Amygdala (tissue), 56 donors: ENCODE measurements at regions not wholly inside any gene's neighbourhood (a gene's known extent, or its start where the extent isn't known, plus 50 kb on each side); places are given as distances from the start of the nearest gene placed in this dataset.
"Not testable (repeated sequence)": the region's sequence is repeated elsewhere in the genome, so short reads cannot be mapped to it uniquely, and the experiment has no call there.

Experiments
- DNase-seq, 56 donors: peaks; one replicate each; lab custom pipeline; 2025; lab: John Stamatoyannopoulos, UW

GRCh38 chr4:79223993-79224776 is 101.7 kb downstream of the NAA11 start:
- DNase-seq: no peak

GRCh38 chr4:79217025-79217424 is 108.8 kb downstream of the NAA11 start:
- no peak for DNase-seq

DNA sequence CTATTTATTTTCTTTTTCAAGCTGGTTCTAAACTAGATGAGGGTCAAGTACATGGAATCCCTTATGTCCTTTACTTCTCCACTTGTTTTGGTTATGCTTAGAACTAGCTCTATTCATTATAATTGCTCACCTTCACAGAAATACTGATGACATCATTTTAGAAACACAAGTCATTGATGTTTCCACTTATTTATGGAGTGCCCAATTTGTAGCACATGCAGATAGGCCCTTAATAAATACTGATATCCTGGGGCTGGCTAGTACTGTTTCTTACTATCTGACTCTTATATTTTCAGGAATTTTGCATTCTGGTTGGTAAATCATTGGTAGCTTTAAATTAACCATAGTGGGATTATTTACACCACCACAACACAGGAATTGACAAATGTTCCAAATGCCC is 112.2 kb downstream of the NAA11 start:
- DNase-seq: no peak

- DNase-seq: no peak
Measured at GRCh38 chr4:79213010-79213409, 112.9 kb downstream of the NAA11 start.

DNA sequence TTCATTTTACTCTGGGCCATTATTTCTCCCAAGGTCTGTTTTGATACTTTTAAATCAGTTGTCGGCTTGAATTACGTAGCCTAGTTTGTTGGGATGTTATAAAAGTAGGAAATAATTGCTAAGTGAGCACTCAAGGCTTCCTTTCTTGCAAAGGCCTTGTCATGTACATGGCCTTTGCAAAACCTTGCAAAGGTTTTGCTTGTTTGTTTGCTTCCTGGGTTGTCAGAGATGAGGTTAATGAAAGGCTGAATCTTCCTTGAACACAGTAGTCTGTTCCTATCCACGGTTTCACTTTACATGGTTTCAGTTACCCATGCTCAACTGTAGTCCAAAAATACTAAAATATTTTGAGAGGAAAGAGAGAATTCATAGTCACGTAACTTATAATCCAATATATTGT is 113.5 kb downstream of the NAA11 start:
- DNase-seq: no peak

- DNase-seq: no peak
Measured at GRCh38 chr4:79211490-79211889, 114.4 kb downstream of the NAA11 start.

- no peak for DNase-seq
Measured at GRCh38 chr4:79210636-79211049, 115.2 kb downstream of the NAA11 start.

- no peak for DNase-seq
Measured at GRCh38 chr4:79209822-79210635, 115.8 kb downstream of the NAA11 start.

DNA sequence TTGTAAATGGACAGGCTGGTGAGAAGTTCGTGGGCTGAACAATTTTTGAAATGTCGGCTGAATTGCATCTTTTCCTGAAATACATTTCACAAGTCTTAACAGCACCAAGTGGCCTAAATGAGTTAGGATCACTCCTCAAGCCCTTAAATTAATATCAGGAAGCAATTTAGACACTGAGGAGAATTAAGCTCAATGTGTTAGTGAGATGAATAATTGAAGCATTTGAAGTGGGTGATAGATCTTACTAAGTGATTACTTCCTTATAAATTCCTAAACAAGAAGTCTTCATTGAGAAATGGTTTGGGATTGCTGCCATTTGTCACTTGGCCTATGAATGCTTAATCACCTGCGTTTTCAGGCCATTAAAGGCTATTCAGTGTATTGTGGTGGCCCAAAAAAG is 116.8 kb downstream of the NAA11 start:
- DNase-seq: no peak

DNA sequence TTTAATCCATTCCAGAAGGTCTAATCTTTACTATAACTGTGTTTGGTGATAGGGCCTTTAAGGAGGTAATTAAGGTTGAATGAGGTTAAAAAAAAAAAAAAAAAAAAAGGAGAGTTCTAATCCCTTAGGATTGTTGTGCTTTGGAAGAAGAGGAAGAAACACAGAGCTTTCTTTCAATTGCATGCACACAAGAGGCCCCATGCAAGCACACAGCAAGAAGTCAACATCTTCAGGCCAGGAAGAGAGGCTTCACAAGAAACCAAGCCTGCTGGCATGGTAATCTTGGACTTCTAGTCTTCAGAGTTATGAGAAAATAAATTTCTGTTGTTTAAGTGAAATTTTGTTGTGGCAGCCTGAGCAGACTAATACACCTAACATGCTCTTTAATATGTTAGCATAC is 118.6 kb downstream of the NAA11 start:
- DNase-seq: no peak

DNA sequence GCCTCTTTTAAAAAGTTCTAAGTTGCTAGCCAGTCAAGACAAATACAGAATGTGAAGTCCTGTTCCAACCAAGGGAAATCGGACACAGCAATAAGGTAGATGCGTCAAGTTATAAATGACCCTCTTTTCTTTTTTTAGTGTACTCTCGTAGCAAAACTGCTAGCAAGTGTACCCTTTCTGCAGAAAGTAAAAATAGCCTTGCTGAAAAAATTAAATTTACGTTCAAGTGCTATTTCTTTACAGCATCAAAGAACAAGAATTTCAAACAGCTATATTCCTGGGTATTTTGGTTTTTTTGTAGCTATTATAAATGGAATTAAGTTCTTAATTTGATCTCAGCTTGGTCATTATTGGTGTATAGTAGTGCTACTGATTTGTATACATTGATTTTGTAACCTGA is 119.2 kb downstream of the NAA11 start:
- DNase-seq: no peak

- no peak for DNase-seq
Measured at GRCh38 chr4:79205121-79205520, 120.7 kb downstream of the NAA11 start.

DNA sequence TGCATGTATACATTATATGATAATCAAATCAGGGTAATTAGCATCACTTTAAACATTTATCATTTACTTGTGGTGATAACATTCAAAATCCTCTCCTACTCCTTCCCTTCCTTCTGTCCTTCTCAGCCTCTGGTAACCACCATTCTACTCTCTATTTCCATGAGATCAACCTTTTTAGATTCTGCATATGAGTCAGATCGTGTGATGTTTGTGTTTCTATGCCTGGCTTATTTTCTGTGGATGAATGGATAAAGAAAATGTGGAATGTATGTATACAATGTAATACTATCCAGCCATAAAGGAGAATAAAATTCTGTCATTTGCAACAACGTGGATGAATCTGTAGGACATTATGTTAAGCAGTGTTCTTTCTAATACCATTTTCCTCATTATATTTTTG is 123.9 kb downstream of the NAA11 start:
- no peak for DNase-seq

DNA sequence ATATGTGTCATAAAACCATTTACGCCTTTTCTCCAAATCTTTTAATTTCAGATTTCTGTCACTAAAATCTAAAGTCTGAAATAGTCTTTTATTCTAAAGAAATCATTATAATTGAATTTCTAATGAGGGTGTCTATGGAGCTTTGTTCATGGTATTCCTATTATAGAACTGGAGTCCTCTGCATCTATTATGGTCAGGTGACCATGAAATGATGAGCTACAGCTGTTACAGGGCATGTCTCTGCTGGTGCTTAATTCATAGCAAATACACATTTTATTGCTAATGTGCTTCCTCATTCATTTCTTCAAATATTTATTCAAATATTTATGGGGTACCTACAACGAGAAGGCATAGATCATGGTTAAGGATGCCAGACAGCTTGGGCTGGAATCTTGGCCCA is 126.1 kb downstream of the NAA11 start:
- DNase-seq: no peak

GRCh38 chr4:79198951-79199587 is 126.8 kb downstream of the NAA11 start:
- DNase-seq: no peak

GRCh38 chr4:79197275-79198009 is 128.4 kb downstream of the NAA11 start:
- DNase-seq: no peak

DNA sequence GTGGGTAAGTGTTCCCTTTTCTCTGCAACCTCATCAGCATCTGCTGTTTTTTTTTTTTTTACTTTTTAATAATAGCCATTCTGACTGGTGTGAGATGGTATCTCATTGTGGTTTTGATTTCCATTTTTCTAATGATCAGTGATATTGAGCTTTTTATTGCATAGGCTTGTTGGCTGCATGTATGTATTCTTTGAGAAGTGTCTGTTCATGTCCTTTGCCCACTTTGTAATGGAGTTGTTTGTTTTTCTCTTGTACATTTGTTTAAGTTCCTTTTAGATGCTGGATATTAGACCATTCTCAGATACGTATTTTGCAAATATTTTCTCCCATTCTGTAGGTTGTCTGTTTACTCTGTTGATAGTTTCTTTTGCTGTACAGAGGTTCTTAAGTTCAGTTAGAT is 134.6 kb downstream of the NAA11 start:
- DNase-seq: not testable (repeated sequence)

GRCh38 chr4:79185526-79186045 is 140.3 kb downstream of the NAA11 start:
- DNase-seq: no peak

GRCh38 chr4:79184476-79184875 is 141.4 kb downstream of the NAA11 start:
- no peak for DNase-seq

- no peak for DNase-seq
Measured at GRCh38 chr4:79182209-79182608, 143.7 kb downstream of the NAA11 start.

DNA sequence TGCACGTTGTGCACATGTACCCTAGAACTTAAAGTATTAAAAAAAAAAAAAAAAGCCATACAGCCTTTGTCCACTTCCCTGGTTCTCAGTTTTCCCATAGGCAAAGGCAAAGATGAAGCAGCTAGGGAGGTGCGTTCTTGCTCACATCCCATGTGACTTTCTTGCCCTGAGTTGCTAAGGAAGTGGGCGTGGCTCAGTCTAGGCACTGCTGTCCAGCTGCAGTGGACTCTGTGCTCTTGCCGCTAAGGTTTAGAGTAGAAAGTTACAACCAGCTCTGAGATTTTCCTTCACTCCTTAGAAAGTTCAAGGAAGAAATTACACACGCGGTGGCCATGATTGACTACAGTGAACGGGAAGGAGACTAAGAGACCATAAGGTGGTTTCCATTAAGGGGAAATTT is 144.7 kb downstream of the NAA11 start:
- no peak for DNase-seq
